ENCODE measurements at regions not wholly inside any gene's neighbourhood (a gene's known extent, or its start where the extent isn't known, plus 50 kb on each side); places are given as distances from the start of the nearest gene placed in this dataset.
A peak's percentile ranks its signal among the peaks of the same experiment; 100 is the strongest.

DNA sequence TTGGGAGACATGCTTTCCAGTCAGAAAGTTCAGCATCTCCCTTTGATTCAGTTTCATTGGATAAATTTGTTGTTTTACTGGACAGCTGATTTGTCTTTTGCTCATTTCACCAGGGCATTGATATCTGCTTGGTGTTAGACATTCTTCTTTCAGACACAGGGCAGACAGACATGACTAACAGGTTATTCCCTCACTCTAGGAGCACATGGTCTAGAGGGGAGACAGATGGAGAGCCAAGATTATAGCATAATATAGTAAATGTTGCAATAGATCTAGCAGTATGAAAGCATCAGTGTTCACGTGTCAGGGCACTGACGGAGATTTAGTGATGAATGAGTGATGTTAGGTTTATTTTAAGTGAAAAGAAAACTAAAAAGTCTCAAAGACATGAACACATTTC lies 187.0 kb upstream of the CYRIA start:
- Histone ChIP-seq H3K36me3 (ENCODE audit: insufficient read depth, low read length) (no peaks in the 10 kb centered on the region), H3K4me2 (ENCODE audit: low read length) (no peak overlapping the region), H3K79me2 (ENCODE audit: insufficient read depth, low read length) (no peaks in the 10 kb centered on the region), H3K9me3 (ENCODE audit: insufficient read depth, low read depth, low read length) (no peaks in the 10 kb centered on the region), H3K9ac (ENCODE audit: low read length) (no peak overlapping the region), H4K20me1 (ENCODE audit: insufficient read depth, low read length) (no peaks in the 10 kb centered on the region), H2AFZ (ENCODE audit: low read depth, low read length) (no peak overlapping the region), H3K27ac (ENCODE audit: low read depth, low read length) (no peak overlapping the region), H3K27me3 (ENCODE audit: insufficient read depth, low read length) (no peaks in the 10 kb centered on the region), H3K4me1 (ENCODE audit: insufficient read depth, low read length) (no peaks in the 10 kb centered on the region), H3K4me3 (ENCODE audit: insufficient read depth, low read depth, low read length) (no peak overlapping the region)
- TF ChIP-seq, protein P1, sequence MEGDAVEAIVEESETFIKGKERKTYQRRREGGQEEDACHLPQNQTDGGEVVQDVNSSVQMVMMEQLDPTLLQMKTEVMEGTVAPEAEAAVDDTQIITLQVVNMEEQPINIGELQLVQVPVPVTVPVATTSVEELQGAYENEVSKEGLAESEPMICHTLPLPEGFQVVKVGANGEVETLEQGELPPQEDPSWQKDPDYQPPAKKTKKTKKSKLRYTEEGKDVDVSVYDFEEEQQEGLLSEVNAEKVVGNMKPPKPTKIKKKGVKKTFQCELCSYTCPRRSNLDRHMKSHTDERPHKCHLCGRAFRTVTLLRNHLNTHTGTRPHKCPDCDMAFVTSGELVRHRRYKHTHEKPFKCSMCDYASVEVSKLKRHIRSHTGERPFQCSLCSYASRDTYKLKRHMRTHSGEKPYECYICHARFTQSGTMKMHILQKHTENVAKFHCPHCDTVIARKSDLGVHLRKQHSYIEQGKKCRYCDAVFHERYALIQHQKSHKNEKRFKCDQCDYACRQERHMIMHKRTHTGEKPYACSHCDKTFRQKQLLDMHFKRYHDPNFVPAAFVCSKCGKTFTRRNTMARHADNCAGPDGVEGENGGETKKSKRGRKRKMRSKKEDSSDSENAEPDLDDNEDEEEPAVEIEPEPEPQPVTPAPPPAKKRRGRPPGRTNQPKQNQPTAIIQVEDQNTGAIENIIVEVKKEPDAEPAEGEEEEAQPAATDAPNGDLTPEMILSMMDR (IDR thresholded peaks at IDR 0.05; ENCODE audit: insufficient read depth, low read depth, low read length), result no peak
- no peak for TF ChIP-seq EZH2 (IDR thresholded peaks at IDR 0.05; ENCODE audit: insufficient read depth, low read length)
- Mint-ChIP-seq H3K4me3 (ENCODE audit: unreplicated experiment) (no peak overlapping the region), H3K9me3 (ENCODE audit: unreplicated experiment) (no peaks in the 10 kb centered on the region), H3K27ac (ENCODE audit: unreplicated experiment) (no peak overlapping the region), H3K4me1 (ENCODE audit: low read depth, unreplicated experiment) (peaks cover 5% of the 10 kb centered on the region), H3K27me3 (ENCODE audit: low read depth, unreplicated experiment) (no peaks in the 10 kb centered on the region), H3K36me3 (ENCODE audit: low read depth, unreplicated experiment) (no peaks in the 10 kb centered on the region)
- FAIRE-seq (no peak), DNase-seq (ENCODE audit: low read depth) (peak; percentile 55)

DNA sequence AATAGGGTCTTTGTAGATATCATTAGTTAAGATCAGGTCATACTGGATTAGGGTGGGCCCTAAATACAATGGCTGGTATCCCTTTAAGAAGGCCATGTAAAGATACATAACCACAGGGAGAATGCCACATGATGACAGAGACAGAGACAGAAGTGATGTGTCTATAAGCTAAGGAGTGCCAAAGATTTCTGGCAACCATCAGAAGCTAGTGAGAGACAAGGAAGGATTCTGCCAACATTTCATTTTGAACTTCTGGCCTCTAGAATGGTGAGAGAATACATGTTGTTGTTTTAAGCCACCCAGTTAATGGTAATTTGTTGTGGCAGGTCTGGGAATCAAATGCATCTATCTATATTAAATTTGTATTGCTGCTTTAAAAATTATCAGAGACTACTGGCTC lies 185.5 kb upstream of the CYRIA start:
- Histone ChIP-seq H3K4me1 (ENCODE audit: insufficient read depth, low read length) (no peaks in the 10 kb centered on the region), H3K4me2 (ENCODE audit: low read length) (no peak overlapping the region), H3K27me3 (ENCODE audit: insufficient read depth, low read length) (no peaks in the 10 kb centered on the region), H3K9me3 (ENCODE audit: insufficient read depth, low read depth, low read length) (no peaks in the 10 kb centered on the region), H3K36me3 (ENCODE audit: insufficient read depth, low read length) (no peaks in the 10 kb centered on the region), H3K4me3 (ENCODE audit: insufficient read depth, low read depth, low read length) (no peak overlapping the region), H2AFZ (ENCODE audit: low read depth, low read length) (no peak overlapping the region), H3K79me2 (ENCODE audit: insufficient read depth, low read length) (no peaks in the 10 kb centered on the region), H3K9ac (ENCODE audit: low read length) (no peak overlapping the region), H3K27ac (ENCODE audit: low read depth, low read length) (no peak overlapping the region), H4K20me1 (ENCODE audit: insufficient read depth, low read length) (no peaks in the 10 kb centered on the region)
- H3K27me3 Mint-ChIP-seq (ENCODE audit: low read depth, unreplicated experiment), result no peaks in the 10 kb centered on the region
- no peak for TF ChIP-seq EZH2 (IDR thresholded peaks at IDR 0.05; ENCODE audit: insufficient read depth, low read length)
- TF ChIP-seq, protein P1 (IDR thresholded peaks at IDR 0.05; ENCODE audit: insufficient read depth, low read depth, low read length), result no peak
- no peaks in the 10 kb centered on the region for H3K36me3 Mint-ChIP-seq (ENCODE audit: low read depth, unreplicated experiment)
- H3K4me1 Mint-ChIP-seq (ENCODE audit: low read depth, unreplicated experiment), result peaks cover 5% of the 10 kb centered on the region
- H3K4me3 Mint-ChIP-seq (ENCODE audit: unreplicated experiment), result no peak overlapping the region
- H3K9me3 Mint-ChIP-seq (ENCODE audit: unreplicated experiment), result no peaks in the 10 kb centered on the region
- FAIRE-seq (no peak), DNase-seq (ENCODE audit: low read depth) (no peak)
- no peak overlapping the region for H3K27ac Mint-ChIP-seq (ENCODE audit: unreplicated experiment)

DNA sequence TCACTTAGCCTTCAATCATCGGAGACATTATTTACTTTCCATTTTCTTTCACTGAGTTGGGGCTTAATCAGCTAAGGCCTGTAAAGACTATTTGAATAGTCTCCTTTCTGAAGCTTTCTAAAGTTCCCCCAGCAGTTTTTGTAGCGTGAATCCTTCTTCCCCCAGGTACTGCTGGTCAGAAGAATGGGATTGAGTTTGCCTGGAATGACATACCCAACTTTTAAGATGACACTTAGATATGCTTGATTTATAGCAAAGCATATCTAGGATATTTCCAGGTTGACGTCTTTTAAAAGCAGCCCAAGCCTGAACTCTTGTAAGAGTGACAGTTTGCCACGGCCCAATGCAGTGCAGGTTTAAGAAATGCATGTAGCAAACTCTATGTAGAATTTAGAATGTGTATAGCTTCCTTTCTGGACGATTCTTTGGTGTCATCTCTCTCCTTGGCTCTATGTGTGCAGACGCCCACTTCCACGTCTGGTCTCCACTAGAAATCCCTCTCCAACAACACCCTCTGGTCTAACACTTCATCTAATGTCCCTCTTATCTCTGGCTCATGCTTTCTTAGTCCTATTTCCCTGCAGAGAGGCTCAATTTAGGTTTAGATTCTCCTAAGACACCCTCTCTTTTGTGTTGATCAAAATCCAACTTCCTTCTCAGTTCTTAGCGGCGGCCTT lies 175.0 kb upstream of the CYRIA start:
- FAIRE-seq, result no peak
- no peaks in the 10 kb centered on the region for H3K4me1 ChIP-seq (ENCODE audit: insufficient read depth, low read length)
- no peak overlapping the region for H3K4me2 ChIP-seq (ENCODE audit: low read length)
- no peak for TF ChIP-seq EZH2 (IDR thresholded peaks at IDR 0.05; ENCODE audit: insufficient read depth, low read length)
- TF ChIP-seq, protein P1 (IDR thresholded peaks at IDR 0.05; ENCODE audit: insufficient read depth, low read depth, low read length), result no peak
- H3K27me3 ChIP-seq (ENCODE audit: insufficient read depth, low read length), result no peaks in the 10 kb centered on the region
- H3K9ac ChIP-seq (ENCODE audit: low read length), result no peak overlapping the region
- H2AFZ ChIP-seq (ENCODE audit: low read depth, low read length), result no peak overlapping the region
- no peaks in the 10 kb centered on the region for H3K36me3 ChIP-seq (ENCODE audit: insufficient read depth, low read length)
- no peaks in the 10 kb centered on the region for H3K79me2 ChIP-seq (ENCODE audit: insufficient read depth, low read length)
- Mint-ChIP-seq H3K4me1 (ENCODE audit: low read depth, unreplicated experiment) (no peaks in the 10 kb centered on the region), H3K36me3 (ENCODE audit: low read depth, unreplicated experiment) (no peaks in the 10 kb centered on the region), H3K9me3 (ENCODE audit: unreplicated experiment) (no peaks in the 10 kb centered on the region), H3K27ac (ENCODE audit: unreplicated experiment) (no peak overlapping the region), H3K27me3 (ENCODE audit: low read depth, unreplicated experiment) (peaks cover 10% of the 10 kb centered on the region), H3K4me3 (ENCODE audit: unreplicated experiment) (no peak overlapping the region)
- H3K27ac ChIP-seq (ENCODE audit: low read depth, low read length), result no peak overlapping the region
- H4K20me1 ChIP-seq (ENCODE audit: insufficient read depth, low read length), result no peaks in the 10 kb centered on the region
- no peak overlapping the region for H3K4me3 ChIP-seq (ENCODE audit: insufficient read depth, low read depth, low read length)
- DNase-seq (ENCODE audit: low read depth), result no peak
- no peaks in the 10 kb centered on the region for H3K9me3 ChIP-seq (ENCODE audit: insufficient read depth, low read depth, low read length)
